A204.1 (cell line): ENCODE measurements at regions not wholly inside any gene's neighbourhood (a gene's known extent, or its start where the extent isn't known, plus 50 kb on each side); places are given as distances from the start of the nearest gene placed in this dataset.
A peak's percentile ranks its signal among the peaks of the same experiment; 100 is the strongest.

Experiments
- FAIRE-seq: peaks from 2 replicates; lab custom pipeline; 2012; peaks lifted over from hg19 to GRCh38; lab: Jason Lieb, UNC

GRCh38 chr1:60984062-60984799 lies 98.1 kb upstream of the NFIA start:
- FAIRE-seq: no peak

GRCh38 chr1:60983701-60984061 lies 98.7 kb upstream of the NFIA start:
- no peak for FAIRE-seq

- no peak for FAIRE-seq
Observed at GRCh38 chr1:60982539-60982938, 99.8 kb upstream of the NFIA start.

GRCh38 chr1:60981357-60981756 lies 101.0 kb upstream of the NFIA start:
- FAIRE-seq: no peak

GRCh38 chr1:60978421-60979357 lies 103.7 kb upstream of the NFIA start:
- no peak for FAIRE-seq

- FAIRE-seq: peak; percentile 74
Observed at GRCh38 chr1:60977661-60978060, 104.7 kb upstream of the NFIA start.

GRCh38 chr1:60974524-60975372 lies 107.6 kb upstream of the NFIA start:
- no peak for FAIRE-seq

- FAIRE-seq: no peak
Observed at GRCh38 chr1:60973668-60974067, 108.7 kb upstream of the NFIA start.

GRCh38 chr1:60972841-60973364 lies 109.5 kb upstream of the NFIA start:
- FAIRE-seq: no peak

GRCh38 chr1:60971330-60971729 lies 111.0 kb upstream of the NFIA start:
- FAIRE-seq: no peak

GRCh38 chr1:60969971-60970509 lies 112.3 kb upstream of the NFIA start:
- FAIRE-seq: no peak

- FAIRE-seq: no peak
Observed at GRCh38 chr1:60965280-60965854, 117.0 kb upstream of the NFIA start.

- FAIRE-seq: no peak
Observed at GRCh38 chr1:60963167-60963940, 119.0 kb upstream of the NFIA start.

GRCh38 chr1:60960891-60961461 lies 121.4 kb upstream of the NFIA start:
- no peak for FAIRE-seq

GRCh38 chr1:60959701-60960100 lies 122.7 kb upstream of the NFIA start:
- FAIRE-seq: no peak

- no peak for FAIRE-seq
Observed at GRCh38 chr1:60958001-60958400, 124.4 kb upstream of the NFIA start.

- FAIRE-seq: no peak
Observed at GRCh38 chr1:60956520-60956919, 125.8 kb upstream of the NFIA start.

- no peak for FAIRE-seq
Observed at GRCh38 chr1:60952612-60953111, 129.7 kb upstream of the NFIA start.

- no peak for FAIRE-seq
Observed at GRCh38 chr1:60950224-60951063, 131.9 kb upstream of the NFIA start.
